Ishikawa (cell line): ENCODE measurements at regions not wholly inside any gene's neighbourhood (a gene's known extent, or its start where the extent isn't known, plus 50 kb on each side); places are given as distances from the start of the nearest gene placed in this dataset.

ENCODE experiments used
- CEBPB ChIP-seq: IDR thresholded peaks from 2 replicates; pipeline ENCODE4 v1.6.1; 2012
- CREB1 ChIP-seq: IDR thresholded peaks from 2 replicates; pipeline ENCODE4 v1.6.1; 2012; ENCODE audit warnings: low read depth
- EGR1 ChIP-seq: IDR thresholded peaks from 2 replicates; pipeline ENCODE4 v1.6.1; 2012
- EP300 ChIP-seq: IDR thresholded peaks from 2 replicates; pipeline ENCODE4 v1.6.1; 2012; ENCODE audit warnings: borderline replicate concordance
- FOXM1 ChIP-seq: IDR thresholded peaks from 2 replicates; pipeline ENCODE4 v1.6.1; 2012; ENCODE audit warnings: low read depth, borderline replicate concordance
- NFIC ChIP-seq: IDR thresholded peaks from 2 replicates; pipeline ENCODE4 v1.6.1; 2012
- RAD21 ChIP-seq: IDR thresholded peaks from 2 replicates; pipeline ENCODE4 v1.6.1; 2012; ENCODE audit warnings: low read depth
- TAF1 ChIP-seq: IDR thresholded peaks from 2 replicates; pipeline ENCODE4 v1.6.1; 2012; ENCODE audit warnings: low read depth, mild to moderate bottlenecking
- TCF12 ChIP-seq: IDR thresholded peaks from 2 replicates; pipeline ENCODE4 v1.6.1; 2012; ENCODE audit warnings: low read depth
- TEAD4 ChIP-seq: IDR thresholded peaks from 2 replicates; pipeline ENCODE4 v1.6.1; 2012
- YY1 ChIP-seq: IDR thresholded peaks from 2 replicates; pipeline ENCODE4 v1.6.1; 2012; ENCODE audit warnings: low read depth
- ZBTB7A ChIP-seq: IDR thresholded peaks from 2 replicates; pipeline ENCODE4 v1.6.1; 2012; ENCODE audit warnings: low read depth
- TF ChIP-seq, protein P1 (sequence below): IDR thresholded peaks from 2 replicates; pipeline ENCODE4 v1.6.1; 2012
- TF ChIP-seq, protein P2 (sequence below): IDR thresholded peaks from 2 replicates; pipeline ENCODE4 v1.6.1; 2012
- TF ChIP-seq, protein P3 (sequence below): IDR thresholded peaks from 2 replicates; pipeline ENCODE4 v1.6.1; 2012; ENCODE audit warnings: low read depth, mild to moderate bottlenecking

DNA sequence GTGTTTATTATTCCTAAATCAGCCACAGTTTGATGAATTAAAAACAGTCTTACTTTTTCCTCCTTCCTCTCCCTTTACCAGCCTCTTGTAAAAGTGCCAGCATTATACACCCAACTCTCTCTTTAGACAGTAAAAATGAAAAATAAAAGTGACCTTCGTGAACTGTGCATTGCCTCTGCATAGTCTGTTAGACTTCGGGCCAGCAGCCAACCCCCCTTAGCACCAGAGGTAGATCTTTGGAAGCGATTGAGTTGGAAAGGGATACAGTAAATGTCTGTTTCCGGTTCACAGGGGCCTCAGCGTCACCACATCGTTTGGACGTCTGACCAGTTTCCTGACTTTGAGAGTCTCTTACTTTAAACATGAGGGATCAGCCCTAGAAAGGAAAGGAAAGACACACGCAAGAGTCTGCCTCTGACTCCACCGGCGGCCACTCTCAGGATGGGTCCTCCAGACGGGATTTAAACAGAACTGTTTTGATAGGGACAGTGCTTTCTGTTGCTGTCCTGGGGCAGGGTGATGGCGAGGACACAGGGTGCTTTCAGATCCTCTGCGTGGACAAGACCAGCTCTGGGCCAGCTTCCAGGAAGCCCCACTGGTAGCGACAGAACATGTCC is 206.6 kb upstream of the PREP start:
- TF ChIP-seq EP300 (no peak), NFIC (no peak), YY1 (no peak), RAD21 (no peak), TEAD4 (no peak), TAF1 (no peak), EGR1 (no peak)
- TF ChIP-seq, protein P1, sequence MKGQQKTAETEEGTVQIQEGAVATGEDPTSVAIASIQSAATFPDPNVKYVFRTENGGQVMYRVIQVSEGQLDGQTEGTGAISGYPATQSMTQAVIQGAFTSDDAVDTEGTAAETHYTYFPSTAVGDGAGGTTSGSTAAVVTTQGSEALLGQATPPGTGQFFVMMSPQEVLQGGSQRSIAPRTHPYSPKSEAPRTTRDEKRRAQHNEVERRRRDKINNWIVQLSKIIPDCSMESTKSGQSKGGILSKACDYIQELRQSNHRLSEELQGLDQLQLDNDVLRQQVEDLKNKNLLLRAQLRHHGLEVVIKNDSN, result no peak
- TF ChIP-seq, protein P2, sequence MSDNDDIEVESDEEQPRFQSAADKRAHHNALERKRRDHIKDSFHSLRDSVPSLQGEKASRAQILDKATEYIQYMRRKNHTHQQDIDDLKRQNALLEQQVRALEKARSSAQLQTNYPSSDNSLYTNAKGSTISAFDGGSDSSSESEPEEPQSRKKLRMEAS, result no peak

DNA sequence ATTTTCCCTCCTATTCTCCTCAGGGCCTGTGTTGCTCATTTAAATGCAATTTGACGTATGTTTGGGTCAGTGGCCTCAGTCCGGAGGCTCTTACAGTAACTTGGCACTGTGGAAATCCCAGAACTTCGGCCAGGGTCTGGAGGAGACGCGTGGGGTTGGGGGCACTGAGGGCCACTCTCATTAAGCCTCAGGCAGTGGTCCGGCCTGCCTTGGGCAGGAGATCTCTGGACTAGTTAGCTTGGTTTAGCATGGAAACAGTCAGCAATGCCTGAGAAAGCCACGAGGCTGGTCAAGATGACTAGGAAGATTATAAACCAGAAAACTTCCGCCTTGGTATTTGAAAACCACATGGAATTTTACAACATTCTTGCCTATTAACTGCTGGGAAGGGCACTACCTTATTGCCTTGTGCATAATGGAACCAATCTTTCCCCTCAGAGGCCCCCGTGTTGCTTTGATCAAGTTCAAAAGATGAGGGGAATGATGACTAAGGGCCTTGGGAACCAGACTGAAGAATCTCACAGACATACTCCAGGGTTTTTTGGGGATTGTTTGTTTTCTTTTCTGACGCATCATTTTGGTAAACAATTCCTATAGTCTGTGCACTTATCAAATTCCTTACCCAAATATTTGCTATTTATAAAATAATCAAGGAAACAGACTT is 206.0 kb upstream of the PREP start:
- no peak for TF ChIP-seq TAF1
- TF ChIP-seq TCF12, result no peak
- TF ChIP-seq, protein P3, sequence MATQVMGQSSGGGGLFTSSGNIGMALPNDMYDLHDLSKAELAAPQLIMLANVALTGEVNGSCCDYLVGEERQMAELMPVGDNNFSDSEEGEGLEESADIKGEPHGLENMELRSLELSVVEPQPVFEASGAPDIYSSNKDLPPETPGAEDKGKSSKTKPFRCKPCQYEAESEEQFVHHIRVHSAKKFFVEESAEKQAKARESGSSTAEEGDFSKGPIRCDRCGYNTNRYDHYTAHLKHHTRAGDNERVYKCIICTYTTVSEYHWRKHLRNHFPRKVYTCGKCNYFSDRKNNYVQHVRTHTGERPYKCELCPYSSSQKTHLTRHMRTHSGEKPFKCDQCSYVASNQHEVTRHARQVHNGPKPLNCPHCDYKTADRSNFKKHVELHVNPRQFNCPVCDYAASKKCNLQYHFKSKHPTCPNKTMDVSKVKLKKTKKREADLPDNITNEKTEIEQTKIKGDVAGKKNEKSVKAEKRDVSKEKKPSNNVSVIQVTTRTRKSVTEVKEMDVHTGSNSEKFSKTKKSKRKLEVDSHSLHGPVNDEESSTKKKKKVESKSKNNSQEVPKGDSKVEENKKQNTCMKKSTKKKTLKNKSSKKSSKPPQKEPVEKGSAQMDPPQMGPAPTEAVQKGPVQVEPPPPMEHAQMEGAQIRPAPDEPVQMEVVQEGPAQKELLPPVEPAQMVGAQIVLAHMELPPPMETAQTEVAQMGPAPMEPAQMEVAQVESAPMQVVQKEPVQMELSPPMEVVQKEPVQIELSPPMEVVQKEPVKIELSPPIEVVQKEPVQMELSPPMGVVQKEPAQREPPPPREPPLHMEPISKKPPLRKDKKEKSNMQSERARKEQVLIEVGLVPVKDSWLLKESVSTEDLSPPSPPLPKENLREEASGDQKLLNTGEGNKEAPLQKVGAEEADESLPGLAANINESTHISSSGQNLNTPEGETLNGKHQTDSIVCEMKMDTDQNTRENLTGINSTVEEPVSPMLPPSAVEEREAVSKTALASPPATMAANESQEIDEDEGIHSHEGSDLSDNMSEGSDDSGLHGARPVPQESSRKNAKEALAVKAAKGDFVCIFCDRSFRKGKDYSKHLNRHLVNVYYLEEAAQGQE, result no peak
- TF ChIP-seq NFIC, result no peak
- no peak for TF ChIP-seq TEAD4
- TF ChIP-seq FOXM1, result no peak
- TF ChIP-seq, protein P1, result no peak
- no peak for TF ChIP-seq CEBPB
- TF ChIP-seq, protein P2, result no peak
- TF ChIP-seq EGR1, result no peak
- TF ChIP-seq EP300, result no peak
- no peak for TF ChIP-seq CREB1
- no peak for TF ChIP-seq ZBTB7A

DNA sequence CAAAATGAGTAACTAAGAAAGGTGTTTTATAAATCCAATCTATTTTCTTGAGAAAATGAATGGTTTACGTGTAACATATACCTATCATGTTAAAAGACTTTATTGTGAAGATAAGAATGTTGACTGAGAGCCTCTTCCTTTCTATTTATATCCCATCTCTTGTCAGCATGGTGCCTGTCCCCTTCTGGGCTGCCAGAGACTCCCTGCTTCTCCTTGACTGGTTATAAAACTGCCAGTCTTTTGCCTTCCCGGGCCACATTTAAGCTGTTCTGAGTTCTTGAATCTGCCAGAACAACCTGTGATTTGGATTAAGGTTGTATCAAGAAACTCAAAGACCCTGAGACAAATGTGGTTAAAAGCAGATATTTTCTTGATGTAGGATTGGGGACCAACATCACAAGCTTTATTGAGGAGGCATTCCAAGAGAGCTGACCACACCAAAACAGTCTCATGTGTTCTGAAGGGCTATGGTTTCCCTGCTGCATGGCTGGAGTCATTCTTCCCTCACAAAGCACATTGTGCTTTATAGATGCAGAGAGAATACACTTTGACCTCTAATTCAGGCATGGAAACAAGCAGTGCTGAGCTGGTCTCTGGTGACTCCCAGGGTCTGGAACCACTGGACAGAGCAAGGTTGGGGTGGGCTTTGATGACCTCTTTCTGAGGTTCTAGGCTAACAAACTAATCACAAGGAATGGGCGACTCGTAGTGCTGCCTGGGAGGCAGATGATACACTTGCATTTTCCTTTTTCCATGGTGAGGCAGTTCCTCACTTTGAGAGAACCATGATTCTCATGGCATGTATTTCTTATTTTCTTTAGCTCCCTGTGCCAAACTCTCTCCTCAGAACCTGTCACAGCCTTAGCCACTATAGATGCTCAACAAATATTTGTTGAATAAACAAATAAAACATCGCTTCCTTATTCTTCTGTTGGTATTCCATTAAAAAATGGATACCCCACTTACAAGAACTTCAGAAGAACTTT is 205.0 kb upstream of the PREP start:
- TF ChIP-seq CREB1 (no peak), EGR1 (no peak), YY1 (no peak), NFIC (no peak), TCF12 (no peak), RAD21 (no peak), ZBTB7A (no peak), TEAD4 (no peak), FOXM1 (no peak), EP300 (no peak), CEBPB (no peak), TAF1 (no peak)
- TF ChIP-seq, protein P3, result no peak
- TF ChIP-seq, protein P2, result no peak

DNA sequence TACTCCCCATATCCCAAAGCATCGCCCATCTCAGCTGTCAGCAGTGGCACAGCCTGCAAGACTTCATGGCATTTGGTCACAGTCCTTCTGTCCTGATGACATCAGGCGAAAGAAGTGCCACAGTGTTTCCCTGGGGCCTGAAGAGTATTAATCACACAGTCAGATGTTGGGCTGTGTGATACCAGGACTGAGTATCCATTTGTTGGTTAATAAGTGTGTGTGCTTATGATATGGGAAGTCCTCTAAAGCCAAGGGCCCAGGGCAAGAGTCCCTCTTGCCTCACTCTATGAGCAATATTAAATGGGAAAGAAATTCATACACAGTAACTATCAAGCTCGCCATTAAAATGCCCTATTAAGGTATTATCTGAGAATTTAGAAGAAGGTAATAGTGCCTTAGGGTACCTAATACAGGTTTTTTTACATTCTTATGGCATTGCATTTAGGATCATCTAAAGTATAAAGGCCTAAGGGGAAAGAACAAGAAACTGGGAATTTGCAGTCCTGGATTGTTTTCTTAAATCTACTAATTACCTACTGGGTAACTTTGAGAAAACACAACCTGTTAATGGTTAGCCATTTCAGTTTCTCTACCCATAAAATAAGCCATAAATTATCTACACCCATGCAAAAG is 204.1 kb upstream of the PREP start:
- TF ChIP-seq, protein P2, result no peak
- TF ChIP-seq EP300 (no peak), CEBPB (no peak)

DNA sequence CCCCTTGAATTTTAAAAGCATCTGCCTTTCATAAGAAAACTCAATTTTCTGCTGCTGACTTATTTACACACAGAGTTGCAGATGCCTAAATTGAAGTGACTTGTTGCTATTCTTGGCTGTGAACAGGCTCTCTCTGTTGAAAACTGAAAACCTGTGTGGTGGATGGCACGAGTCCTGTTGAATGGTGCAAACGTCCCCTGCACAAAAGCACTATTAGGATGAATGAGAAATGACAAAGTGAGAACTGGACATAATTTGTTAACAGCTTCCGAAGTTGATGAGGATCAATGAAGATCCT is 201.7 kb upstream of the PREP start:
- TF ChIP-seq CEBPB (no peak), RAD21 (no peak), TCF12 (no peak), YY1 (no peak), FOXM1 (no peak), CREB1 (no peak), TEAD4 (no peak), NFIC (no peak), TAF1 (no peak)
- TF ChIP-seq, protein P3, result no peak
